Inflammatory macrophage (primary cell): ENCODE measurements at regions not wholly inside any gene's neighbourhood (a gene's known extent, or its start where the extent isn't known, plus 50 kb on each side); places are given as distances from the start of the nearest gene placed in this dataset.
"Not testable (repeated sequence)": the region's sequence is repeated elsewhere in the genome, so short reads cannot be mapped to it uniquely, and the experiment has no call there.

Source experiments
- DNase-seq, 2 donors: peaks; one replicate each; pipeline ENCODE4 v3.0.0-alpha.2; 2020 to 2022

GRCh38 chr5:81825237-81825636 lies 74.3 kb upstream of the SSBP2 start:
- no peak for DNase-seq

- not testable (repeated sequence) for DNase-seq
Observed at GRCh38 chr5:81823736-81824135, 72.8 kb upstream of the SSBP2 start.

GRCh38 chr5:81820863-81821262 lies 70.0 kb upstream of the SSBP2 start:
- peak in 1 of 2 donors; percentile 27 for DNase-seq

- no peak for DNase-seq
Observed at GRCh38 chr5:81820318-81820636, 69.4 kb upstream of the SSBP2 start.

- DNase-seq: no peak
Observed at GRCh38 chr5:81819556-81820317, 68.8 kb upstream of the SSBP2 start.

GRCh38 chr5:81817980-81818379 lies 67.1 kb upstream of the SSBP2 start:
- DNase-seq: peak in 1 of 2 donors; percentile 10

GRCh38 chr5:81817086-81817485 lies 66.2 kb upstream of the SSBP2 start:
- DNase-seq: no peak

- DNase-seq: no peak
Observed at GRCh38 chr5:81815321-81815720, 64.4 kb upstream of the SSBP2 start.

GRCh38 chr5:81808106-81808505 lies 57.2 kb upstream of the SSBP2 start:
- DNase-seq: no peak

GRCh38 chr5:81805086-81805485 lies 54.2 kb upstream of the SSBP2 start:
- DNase-seq: no peak

- no peak for DNase-seq
Observed at GRCh38 chr5:81803812-81804211, 52.9 kb upstream of the SSBP2 start.

- no peak for DNase-seq
Observed at GRCh38 chr5:81802625-81803024, 51.7 kb upstream of the SSBP2 start.

GRCh38 chr5:81802020-81802419 lies 51.1 kb upstream of the SSBP2 start:
- no peak for DNase-seq

GRCh38 chr5:81800797-81801196 lies 49.9 kb upstream of the SSBP2 start:
- no peak for DNase-seq
